H1 (cell line): ENCODE measurements at regions not wholly inside any gene's neighbourhood (a gene's known extent, or its start where the extent isn't known, plus 50 kb on each side); places are given as distances from the start of the nearest gene placed in this dataset.

ENCODE experiments used
- CTCF ChIA-PET: fragments of 300-600 bp; sonication (Branson Sonifier 250); formaldehyde crosslinking; loops from one replicate; lab custom pipeline; 2021; ENCODE audit not compliant: partially characterized antibody; lab: Charles Lee
- POLR2A ChIA-PET: fragments of 300-600 bp; sonication (Branson Sonifier 250); formaldehyde crosslinking; loops from one replicate; lab custom pipeline; 2021; ENCODE audit warnings: inconsistent platforms; ENCODE audit not compliant: partially characterized antibody; lab: Charles Lee
- DNase-seq, 2 experiments: peaks; one replicate each; pipeline versions ENCODE4 v3.0.0 to v3.0.0-alpha.2; 2010 to 2022; ENCODE audit warnings: low spot score in 2 of 2, low read depth in 1 of 2, mixed read lengths in 1 of 2
- FAIRE-seq: peaks from 2 replicates; lab custom pipeline; 2011; peaks lifted over from hg19 to GRCh38; lab: Jason Lieb, UNC
- H2AFZ ChIP-seq: 2 replicates; pipeline ENCODE4 v1.8.1; 2012; ENCODE audit warnings: low read length, inconsistent platforms
- H2AK5ac ChIP-seq: 2 replicates; pipeline ENCODE4 v1.6.1; 2013; ENCODE audit warnings: low read depth, low read length
- H2BK120ac ChIP-seq: replicated peaks from 2 replicates; pipeline ENCODE3; 2013; ENCODE audit warnings: low read depth, low read length, inconsistent platforms
- H2BK12ac ChIP-seq: 2 replicates; pipeline ENCODE4 v1.6.1; 2013; ENCODE audit warnings: low read depth, low read length
- H2BK15ac ChIP-seq: 2 replicates; pipeline ENCODE4 v1.6.1; 2013; ENCODE audit warnings: low read length
- H2BK20ac ChIP-seq: 2 replicates; pipeline ENCODE4 v1.6.1; 2013; ENCODE audit warnings: low read length
- H2BK5ac ChIP-seq: 2 replicates; pipeline ENCODE4 v1.6.1; 2013; ENCODE audit warnings: low read depth, low read length
- H3K14ac ChIP-seq: 2 replicates; pipeline ENCODE4 v1.6.1; 2013; ENCODE audit warnings: inconsistent platforms; ENCODE audit not compliant: insufficient read length
- H3K18ac ChIP-seq: 2 replicates; pipeline ENCODE4 v1.6.1; 2013; ENCODE audit warnings: low read length; ENCODE audit errors: extremely low read depth
- H3K23ac ChIP-seq: 2 replicates; pipeline ENCODE4 v1.6.1; 2013; ENCODE audit warnings: inconsistent platforms; ENCODE audit not compliant: insufficient read length
- H3K23me2 ChIP-seq: 2 replicates; pipeline ENCODE4 v1.6.1; 2013; ENCODE audit warnings: low read depth, low read length
- H3K27ac ChIP-seq: 2 replicates; pipeline ENCODE4 v1.6.1; 2011; ENCODE audit warnings: low read depth, low read length, inconsistent platforms
- H3K27me3 ChIP-seq, 4 experiments: replicated peaks in 1 of 4; 1 replicate in 1 of 4; 2 replicates in 3 of 4; pipeline versions ENCODE4 v1.6.1 to v1.8.1; 2011 to 2013; ENCODE audit warnings: low read length in 3 of 4, mild to moderate bottlenecking in 3 of 4, inconsistent platforms in 2 of 4, mixed read lengths in 2 of 4, moderate library complexity in 1 of 4; ENCODE audit not compliant: control insufficient read depth in 3 of 4, insufficient read depth in 3 of 4; ENCODE audit errors: extremely low read depth in 1 of 4
- H3K36me3 ChIP-seq, 4 experiments: 2 replicates each; pipeline versions ENCODE4 v1.6.1 to v1.8.1; 2011 to 2013; ENCODE audit warnings: mild to moderate bottlenecking in 4 of 4, low read length in 3 of 4, moderate library complexity in 2 of 4, control low read depth in 1 of 4, inconsistent platforms in 1 of 4; ENCODE audit not compliant: insufficient read depth in 4 of 4, control insufficient read depth in 2 of 4
- H3K4ac ChIP-seq: replicated peaks from 2 replicates; pipeline ENCODE3; 2013; ENCODE audit warnings: low read length, low read depth, mixed read lengths, inconsistent platforms; ENCODE audit not compliant: insufficient read length
- H3K4me1 ChIP-seq, 4 experiments: replicated peaks in 1 of 4; 1 replicate in 1 of 4; 2 replicates in 3 of 4; pipeline versions ENCODE4 v1.6.1 to v1.8.1; 2011 to 2013; ENCODE audit warnings: low read length in 3 of 4, inconsistent platforms in 2 of 4, mixed read lengths in 1 of 4; ENCODE audit not compliant: insufficient read depth in 4 of 4, control insufficient read depth in 3 of 4
- H3K4me2 ChIP-seq, 2 experiments: 2 replicates each; pipeline versions ENCODE4 v1.6.1 to v1.8.1; 2011 to 2013; ENCODE audit warnings: low read depth in 2 of 2, low read length in 2 of 2, control low read depth in 1 of 2, inconsistent platforms in 1 of 2, mild to moderate bottlenecking in 1 of 2; ENCODE audit not compliant: insufficient read depth in 1 of 2
- H3K4me3 ChIP-seq, 4 experiments: fragments of 200-600, 300-600 bp in 1 of 4; sonication (generic), shearing (Covaris generic), sonication (Bioruptor Twin) in 1 of 4; 2 replicates each; pipeline versions ENCODE4 v1.5.1 to v1.8.1; 2011 to 2016; ENCODE audit warnings: low read length in 4 of 4, low read depth in 3 of 4, control low read depth in 2 of 4, inconsistent platforms in 2 of 4, mild to moderate bottlenecking in 2 of 4, mixed read lengths in 1 of 4, moderate library complexity in 1 of 4; ENCODE audit not compliant: insufficient read depth in 2 of 4; ENCODE audit errors: extremely low read depth in 1 of 4
- H3K56ac ChIP-seq: replicated peaks from 2 replicates; pipeline ENCODE3; 2013; ENCODE audit warnings: low read depth, mild to moderate bottlenecking, mixed read lengths, low read length, inconsistent platforms; ENCODE audit not compliant: insufficient read length
- H3K79me1 ChIP-seq: 2 replicates; pipeline ENCODE4 v1.6.1; 2013; ENCODE audit warnings: low read depth, low read length, control low read depth
- H3K79me2 ChIP-seq, 2 experiments: 2 replicates each; pipeline versions ENCODE4 v1.6.1 to v1.8.1; 2012 to 2013; ENCODE audit warnings: low read length in 2 of 2, mild to moderate bottlenecking in 2 of 2, inconsistent platforms in 1 of 2; ENCODE audit not compliant: insufficient read depth in 2 of 2, control insufficient read depth in 1 of 2
- H3K9ac ChIP-seq, 4 experiments: replicated peaks in 1 of 4; 1 replicate in 1 of 4; 2 replicates in 3 of 4; pipeline versions ENCODE4 v1.6.1 to v1.8.1; 2011 to 2013; ENCODE audit warnings: low read depth in 3 of 4, low read length in 3 of 4, control low read depth in 2 of 4, mild to moderate bottlenecking in 2 of 4, moderate library complexity in 2 of 4, inconsistent platforms in 1 of 4; ENCODE audit errors: extremely low read depth in 1 of 4
- H3K9me3 ChIP-seq, 2 experiments: 2 replicates each; pipeline versions ENCODE4 v1.6.1 to v1.8.1; 2012 to 2013; ENCODE audit warnings: mild to moderate bottlenecking in 2 of 2, moderate library complexity in 2 of 2, control low read depth in 1 of 2, inconsistent platforms in 1 of 2, low read depth in 1 of 2, low read length in 1 of 2, mixed read lengths in 1 of 2; ENCODE audit not compliant: insufficient read depth in 2 of 2
- H4K20me1 ChIP-seq, 2 experiments: replicated peaks in 1 of 2; 2 replicates each; pipeline versions ENCODE3 to v1.8.1; 2011 to 2013; ENCODE audit warnings: inconsistent platforms in 2 of 2, low read length in 2 of 2, mild to moderate bottlenecking in 1 of 2; ENCODE audit not compliant: insufficient read depth in 2 of 2, control insufficient read depth in 1 of 2
- H4K5ac ChIP-seq: 2 replicates; pipeline ENCODE4 v1.6.1; 2013; ENCODE audit warnings: low read length, low read depth, mixed read lengths, inconsistent platforms; ENCODE audit not compliant: insufficient read length
- H4K8ac ChIP-seq: 2 replicates; pipeline ENCODE4 v1.8.0; 2013; ENCODE audit warnings: mild to moderate bottlenecking, moderate library complexity, low read length, inconsistent platforms; ENCODE audit not compliant: insufficient read depth; ENCODE audit errors: extremely low read depth
- H4K91ac ChIP-seq: replicated peaks from 2 replicates; pipeline ENCODE3; 2013; ENCODE audit warnings: low read length, mixed read lengths, inconsistent platforms; ENCODE audit not compliant: insufficient read length
- FOSL1 ChIP-seq: IDR thresholded peaks from 2 replicates; pipeline ENCODE4 v1.6.1; 2011; ENCODE audit warnings: mild to moderate bottlenecking, low read depth, low read length, moderate library complexity; ENCODE audit not compliant: insufficient read depth
- KDM4A ChIP-seq: IDR thresholded peaks from one replicate; pipeline ENCODE4 v1.7.1; 2012; ENCODE audit warnings: low read depth, mild to moderate bottlenecking, moderate library complexity, low read length, inconsistent platforms; ENCODE audit not compliant: severe bottlenecking
- SIX5 ChIP-seq: IDR thresholded peaks from 2 replicates; pipeline ENCODE4 v1.6.1; 2011; ENCODE audit warnings: mild to moderate bottlenecking, low read depth, low read length
- SRF ChIP-seq: IDR thresholded peaks from 2 replicates; pipeline ENCODE4 v1.6.1; 2011; ENCODE audit warnings: mild to moderate bottlenecking, low read depth, low read length, moderate library complexity
- ZNF274 ChIP-seq: IDR thresholded peaks from 2 replicates; pipeline ENCODE4 v1.7.0; 2012; ENCODE audit warnings: low read length, borderline replicate concordance; ENCODE audit errors: extremely low read depth
- WGBS, 2 experiments: shearing (Covaris generic) in 1 of 2; methylation state at CpG; one replicate each; pipeline versions ENCODE4 v1.1.6 to v1.1.7; 2013 to 2015; ENCODE audit warnings: low lambda C conversion rate in 2 of 2, mixed read lengths in 2 of 2, inconsistent platforms in 1 of 2, low coverage in 1 of 2, missing lambda C conversion rate in 1 of 2; ENCODE audit not compliant: insufficient replicate concordance in 2 of 2, insufficient coverage in 1 of 2, insufficient read length in 1 of 2; ENCODE audit errors: extremely low coverage in 1 of 2, missing lambda C conversion rate in 1 of 2; 5-methylcytosine and 5-hydroxymethylcytosine counted together
- TF ChIP-seq, protein P1 (sequence below), 3 experiments: IDR thresholded peaks; 1 replicate in 2 of 3; 2 replicates in 1 of 3; pipeline versions ENCODE4 v1.5.1 to v1.6.1; 2011; ENCODE audit warnings: low read length in 3 of 3, mild to moderate bottlenecking in 3 of 3, inconsistent platforms in 2 of 3, low read depth in 1 of 3, moderate library complexity in 1 of 3; ENCODE audit not compliant: insufficient read depth in 1 of 3; ENCODE audit errors: control extremely low read depth in 1 of 3

GRCh38 chr10:29908962-29909361, 150.4 kb downstream of the JCAD start:
- DNase-seq, result no peak
- H3K36me3 ChIP-seq, result no peaks in the 10 kb centered on the region
- no peak overlapping the region for H2AK5ac ChIP-seq
- H2BK120ac ChIP-seq, result no peak overlapping the region
- no peak overlapping the region for H3K4ac ChIP-seq
- H3K79me2 ChIP-seq, result no peaks in the 10 kb centered on the region
- no peak overlapping the region for H3K27ac ChIP-seq
- H3K14ac ChIP-seq, result no peak overlapping the region
- no peak overlapping the region for H4K5ac ChIP-seq
- H3K18ac ChIP-seq, result no peak overlapping the region
- no peaks in the 10 kb centered on the region for H3K27me3 ChIP-seq
- no peak overlapping the region for H3K23ac ChIP-seq
- H4K20me1 ChIP-seq, result no peaks in the 10 kb centered on the region
- no peak overlapping the region for H2BK15ac ChIP-seq
- H2AFZ ChIP-seq, result no peak overlapping the region
- no peak overlapping the region for H3K9ac ChIP-seq
- TF ChIP-seq, protein P1, sequence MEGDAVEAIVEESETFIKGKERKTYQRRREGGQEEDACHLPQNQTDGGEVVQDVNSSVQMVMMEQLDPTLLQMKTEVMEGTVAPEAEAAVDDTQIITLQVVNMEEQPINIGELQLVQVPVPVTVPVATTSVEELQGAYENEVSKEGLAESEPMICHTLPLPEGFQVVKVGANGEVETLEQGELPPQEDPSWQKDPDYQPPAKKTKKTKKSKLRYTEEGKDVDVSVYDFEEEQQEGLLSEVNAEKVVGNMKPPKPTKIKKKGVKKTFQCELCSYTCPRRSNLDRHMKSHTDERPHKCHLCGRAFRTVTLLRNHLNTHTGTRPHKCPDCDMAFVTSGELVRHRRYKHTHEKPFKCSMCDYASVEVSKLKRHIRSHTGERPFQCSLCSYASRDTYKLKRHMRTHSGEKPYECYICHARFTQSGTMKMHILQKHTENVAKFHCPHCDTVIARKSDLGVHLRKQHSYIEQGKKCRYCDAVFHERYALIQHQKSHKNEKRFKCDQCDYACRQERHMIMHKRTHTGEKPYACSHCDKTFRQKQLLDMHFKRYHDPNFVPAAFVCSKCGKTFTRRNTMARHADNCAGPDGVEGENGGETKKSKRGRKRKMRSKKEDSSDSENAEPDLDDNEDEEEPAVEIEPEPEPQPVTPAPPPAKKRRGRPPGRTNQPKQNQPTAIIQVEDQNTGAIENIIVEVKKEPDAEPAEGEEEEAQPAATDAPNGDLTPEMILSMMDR (IDR thresholded peaks at IDR 0.05; ENCODE audit: control extremely low read depth in 1 of 3, insufficient read depth in 1 of 3, low read depth in 1 of 3, low read length in 3 of 3), result no peak
- TF ChIP-seq KDM4A (no peak), SIX5 (no peak), FOSL1 (no peak), ZNF274 (no peak), SRF (no peak)
- H4K91ac ChIP-seq, result no peak overlapping the region
- ChIA-PET CTCF (interaction anchor here (0.8 kb wide), 1 partner anchor 58 kb away, joined by 3 read pairs; no protein-coding TSS in a partner anchor), POLR2A (no interaction called here)
- H3K23me2 ChIP-seq, result no peaks in the 10 kb centered on the region
- H2BK20ac ChIP-seq, result no peak overlapping the region
- H3K4me2 ChIP-seq, result no peak overlapping the region
- H3K4me3 ChIP-seq, result no peak overlapping the region
- no peak overlapping the region for H2BK12ac ChIP-seq
- no peak overlapping the region for H2BK5ac ChIP-seq
- no peak overlapping the region for H3K56ac ChIP-seq
- 79% methylated on average over 6 of the region's 6 CpGs; no CpG with 5 or more reads in 1 of the 2 experiments for WGBS, 2 experiments
- no peaks in the 10 kb centered on the region for H3K9me3 ChIP-seq
- H3K4me1 ChIP-seq, result no peaks in the 10 kb centered on the region
- H3K79me1 ChIP-seq, result no peaks in the 10 kb centered on the region
- no peak overlapping the region for H4K8ac ChIP-seq
- FAIRE-seq, result no peak
